Lung (tissue), 11 donors: ENCODE measurements at regions not wholly inside any gene's neighbourhood (a gene's known extent, or its start where the extent isn't known, plus 50 kb on each side); places are given as distances from the start of the nearest gene placed in this dataset.

Source experiments
- ATAC-seq: fragments of 200-7000 bp; cut with Tn5 transposase; one replicate; pipeline ENCODE4 v1.9.1; 2020; ENCODE audit warnings: moderate number of reproducible peaks; ENCODE audit not compliant: insufficient read depth, low FRiP score
- DNase-seq, 3 donors: peaks; one replicate each; pipeline ENCODE4 v3.0.0-alpha.2; 2013 to 2017
- H3K27ac ChIP-seq, 2 donors: one replicate each; pipeline ENCODE4 v1.5.1; 2013; ENCODE audit warnings: mild to moderate bottlenecking in 2 of 2, moderate library complexity in 2 of 2, control low read depth in 1 of 2, inconsistent platforms in 1 of 2, low read depth in 1 of 2, low read length in 1 of 2
- H3K27me3 ChIP-seq, 3 donors: one replicate each; pipeline ENCODE4 v1.5.1; 2013; ENCODE audit warnings: low read length in 2 of 3; ENCODE audit not compliant: control insufficient read depth in 3 of 3, insufficient read depth in 3 of 3
- H3K36me3 ChIP-seq, 4 donors: one replicate each; pipeline ENCODE4 v1.5.1; 2013; ENCODE audit warnings: low read length in 4 of 4, mild to moderate bottlenecking in 1 of 4, moderate library complexity in 1 of 4; ENCODE audit not compliant: control insufficient read depth in 4 of 4, insufficient read depth in 4 of 4
- H3K4me1 ChIP-seq, 5 donors: one replicate each; pipeline ENCODE4 v1.5.1; 2013; ENCODE audit warnings: low read length in 5 of 5, mild to moderate bottlenecking in 2 of 5, moderate library complexity in 1 of 5; ENCODE audit not compliant: control insufficient read depth in 5 of 5, insufficient read depth in 5 of 5
- H3K4me3 ChIP-seq: one replicate; pipeline ENCODE4 v1.5.1; 2013; ENCODE audit warnings: mild to moderate bottlenecking, control low read depth, moderate library complexity
- H3K9ac ChIP-seq, 2 donors: one replicate each; pipeline ENCODE4 v1.5.1; 2013; ENCODE audit warnings: low read length in 2 of 2, control low read depth in 1 of 2; ENCODE audit not compliant: insufficient read depth in 1 of 2
- H3K9me3 ChIP-seq, 4 donors: one replicate each; pipeline ENCODE4 v1.5.1; 2013; ENCODE audit warnings: low read length in 3 of 4, mild to moderate bottlenecking in 1 of 4, moderate library complexity in 1 of 4; ENCODE audit not compliant: control insufficient read depth in 4 of 4, insufficient read depth in 3 of 4
- WGBS, 2 donors: extraction: QIAGEN DNeasy Blood & Tissue Kit; methylation state at CpG; one replicate each; pipeline ENCODE4 v1.1.7; 2013; 5-methylcytosine and 5-hydroxymethylcytosine counted together
- TF ChIP-seq, protein P1 (sequence below): IDR thresholded peaks from 2 replicates; pipeline ENCODE4 v1.5.1; 2012; ENCODE audit warnings: mild to moderate bottlenecking; ENCODE audit errors: control extremely low read depth, extremely low read depth
- donor health status: control.
- donor health status: control.
- donor health status: Bipolar disorder and iron deficiency.
- donor health status: healthy.
- donor health status: DM: yes; HTN: yes; CAD: no.

DNA sequence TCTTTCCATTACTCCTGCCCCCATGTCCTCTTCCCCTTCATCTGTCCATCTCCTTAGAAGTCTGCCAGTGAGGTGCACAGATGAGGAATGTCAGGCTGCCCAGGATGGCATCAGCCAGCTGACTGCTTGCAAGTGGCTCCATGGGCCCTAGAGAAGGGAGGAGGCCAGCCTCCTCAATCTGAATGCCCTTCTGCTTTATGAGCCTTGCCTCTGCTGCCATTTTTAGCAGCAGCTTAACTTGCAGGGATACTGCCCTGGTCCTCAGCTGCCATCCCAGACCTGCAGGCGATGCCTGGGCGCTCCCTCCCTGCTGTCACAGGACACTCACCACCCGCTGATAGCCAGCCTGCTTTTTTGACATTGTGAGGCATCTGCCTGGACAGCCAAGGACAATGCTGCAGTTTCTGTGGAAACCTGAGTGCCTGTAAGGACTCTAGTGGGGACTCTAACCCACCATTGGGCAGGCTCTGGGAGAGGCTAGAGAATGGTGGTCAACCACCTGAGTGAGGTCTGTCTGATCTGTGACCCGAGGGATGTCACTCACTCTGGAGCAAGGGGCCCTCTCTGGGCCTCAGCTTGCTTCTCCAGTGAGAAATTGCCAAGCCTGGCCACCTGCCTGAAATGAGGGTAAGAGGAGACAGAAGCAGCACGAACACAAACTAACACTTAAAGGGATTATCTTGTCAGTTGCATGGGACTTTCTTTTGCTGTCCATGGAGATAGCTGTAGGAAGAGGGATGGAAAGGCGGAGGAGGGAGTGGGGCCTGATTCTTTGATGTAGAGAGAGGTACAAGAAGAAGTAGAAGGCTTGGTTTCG lies 185.0 kb downstream of the MIS18A start:
- no peaks in the 10 kb centered on the region for H3K36me3 ChIP-seq
- TF ChIP-seq, protein P1, sequence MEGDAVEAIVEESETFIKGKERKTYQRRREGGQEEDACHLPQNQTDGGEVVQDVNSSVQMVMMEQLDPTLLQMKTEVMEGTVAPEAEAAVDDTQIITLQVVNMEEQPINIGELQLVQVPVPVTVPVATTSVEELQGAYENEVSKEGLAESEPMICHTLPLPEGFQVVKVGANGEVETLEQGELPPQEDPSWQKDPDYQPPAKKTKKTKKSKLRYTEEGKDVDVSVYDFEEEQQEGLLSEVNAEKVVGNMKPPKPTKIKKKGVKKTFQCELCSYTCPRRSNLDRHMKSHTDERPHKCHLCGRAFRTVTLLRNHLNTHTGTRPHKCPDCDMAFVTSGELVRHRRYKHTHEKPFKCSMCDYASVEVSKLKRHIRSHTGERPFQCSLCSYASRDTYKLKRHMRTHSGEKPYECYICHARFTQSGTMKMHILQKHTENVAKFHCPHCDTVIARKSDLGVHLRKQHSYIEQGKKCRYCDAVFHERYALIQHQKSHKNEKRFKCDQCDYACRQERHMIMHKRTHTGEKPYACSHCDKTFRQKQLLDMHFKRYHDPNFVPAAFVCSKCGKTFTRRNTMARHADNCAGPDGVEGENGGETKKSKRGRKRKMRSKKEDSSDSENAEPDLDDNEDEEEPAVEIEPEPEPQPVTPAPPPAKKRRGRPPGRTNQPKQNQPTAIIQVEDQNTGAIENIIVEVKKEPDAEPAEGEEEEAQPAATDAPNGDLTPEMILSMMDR: no peak
- H3K9ac ChIP-seq: no peak overlapping the region
- WGBS, 2 donors: 90% methylated on average over 7 of the region's 7 CpGs
- H3K4me1 ChIP-seq: no peaks in the 10 kb centered on the region
- no peak for DNase-seq
- ATAC-seq: no peak
- no peaks in the 10 kb centered on the region for H3K27me3 ChIP-seq
- no peak overlapping the region for H3K27ac ChIP-seq
- peaks cover 0 to 4% (median 0%) of the 10 kb centered on the region in 4 donors for H3K9me3 ChIP-seq
- H3K4me3 ChIP-seq: no peak overlapping the region

DNA sequence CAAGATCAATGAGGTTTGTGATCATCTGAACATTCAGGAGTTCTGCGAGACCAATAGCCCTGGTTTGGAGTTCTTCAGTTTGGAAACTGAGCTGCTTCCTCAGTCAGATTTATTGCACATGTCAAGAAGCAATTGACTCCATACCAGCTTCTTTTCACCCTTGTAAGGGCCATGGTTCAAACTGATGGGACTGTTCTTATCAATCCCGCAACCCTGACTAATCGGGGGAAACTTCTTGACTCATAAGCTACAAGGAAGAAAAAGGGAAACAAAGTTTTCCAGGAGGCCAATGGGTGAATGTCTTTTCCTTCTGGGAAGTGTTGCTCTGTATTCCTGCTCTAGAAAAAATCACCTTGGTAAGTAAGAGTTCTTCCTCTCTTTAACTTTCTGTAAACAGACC lies 187.9 kb downstream of the MIS18A start:
- ATAC-seq (no peak), DNase-seq (no peak)
- Histone ChIP-seq H3K4me1 (no peaks in the 10 kb centered on the region), H3K27ac (no peak overlapping the region), H3K9ac (no peak overlapping the region), H3K4me3 (no peak overlapping the region), H3K9me3 (peaks cover 0 to 4% (median 0%) of the 10 kb centered on the region in 4 donors), H3K36me3 (no peaks in the 10 kb centered on the region), H3K27me3 (no peaks in the 10 kb centered on the region)
- TF ChIP-seq, protein P1: no peak
- 91 to 99% methylated on average over 3 of the region's 3 CpGs for WGBS, 2 donors

DNA sequence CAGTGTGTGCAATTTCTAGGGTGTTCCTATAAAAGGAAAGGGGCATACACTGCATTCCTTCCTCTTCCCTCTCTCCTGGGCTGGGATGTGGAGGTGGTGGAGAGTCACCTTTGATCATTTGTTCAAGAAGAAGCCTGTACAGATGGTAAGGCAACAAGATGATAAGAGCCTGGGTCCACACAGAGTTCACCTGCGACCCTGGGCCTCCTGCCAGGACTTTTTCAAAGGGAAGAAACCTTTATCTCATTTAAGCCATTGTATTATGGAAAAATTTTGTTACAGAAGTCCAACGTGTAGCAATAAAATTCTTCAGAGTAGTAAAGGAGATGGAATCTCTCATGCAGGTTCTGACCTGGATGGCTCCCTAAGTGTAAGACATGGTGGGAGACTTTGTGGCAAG lies 189.1 kb downstream of the MIS18A start:
- H3K9ac ChIP-seq: no peak overlapping the region
- H3K4me3 ChIP-seq: no peak overlapping the region
- ATAC-seq (no peak), DNase-seq (no peak)
- no peaks in the 10 kb centered on the region for H3K4me1 ChIP-seq
- TF ChIP-seq, protein P1: no peak
- no peak overlapping the region for H3K27ac ChIP-seq
- no peaks in the 10 kb centered on the region for H3K27me3 ChIP-seq
- H3K9me3 ChIP-seq: peaks cover 0 to 2% (median 0%) of the 10 kb centered on the region in 4 donors
- H3K36me3 ChIP-seq: no peaks in the 10 kb centered on the region
- WGBS, 2 donors: 63 to 79% methylated on average over 2 of the region's 2 CpGs

DNA sequence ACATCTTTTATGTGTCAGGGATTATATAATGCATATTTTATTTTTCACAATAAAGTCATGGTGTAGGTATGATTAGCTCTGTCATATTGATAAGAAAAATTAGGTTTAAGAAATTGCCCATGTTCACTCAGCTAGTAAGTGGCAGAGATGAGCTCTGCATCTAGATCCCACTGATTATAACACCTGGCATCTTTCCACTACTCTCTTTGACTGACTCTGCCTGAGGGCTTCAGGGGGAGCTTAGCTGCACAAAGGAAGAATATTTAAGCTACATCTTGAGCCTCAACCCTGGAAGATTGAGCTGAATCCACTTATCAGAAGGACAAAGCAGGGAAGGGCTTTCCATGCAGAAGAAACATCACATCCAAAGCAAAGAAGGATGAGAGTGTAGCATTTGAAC lies 190.4 kb downstream of the MIS18A start:
- peaks cover 0 to 3% (median 0%) of the 10 kb centered on the region in 5 donors for H3K4me1 ChIP-seq
- H3K27ac ChIP-seq: no peak overlapping the region
- H3K4me3 ChIP-seq: no peak overlapping the region
- no peaks in the 10 kb centered on the region for H3K27me3 ChIP-seq
- DNase-seq (no peak), ATAC-seq (no peak)
- H3K9me3 ChIP-seq: no peaks in the 10 kb centered on the region
- no peaks in the 10 kb centered on the region for H3K36me3 ChIP-seq
- TF ChIP-seq, protein P1: no peak
- H3K9ac ChIP-seq: no peak overlapping the region
